GM10248 (cell line): ENCODE measurements at regions not wholly inside any gene's neighbourhood (a gene's known extent, or its start where the extent isn't known, plus 50 kb on each side); places are given as distances from the start of the nearest gene placed in this dataset.
"Not testable (repeated sequence)": the region's sequence is repeated elsewhere in the genome, so short reads cannot be mapped to it uniquely, and the experiment has no call there.

Experiments used
- CTCF ChIA-PET: fragments of 300-600 bp; sonication (Branson Sonifier 250); formaldehyde crosslinking; extraction: SDS; loops from one replicate; lab custom pipeline; 2021; ENCODE audit warnings: antibody characterized with exemption; lab: Yijun Ruan, JAX
- POLR2A ChIA-PET: fragments of 350-650 bp; sonication (Branson Sonifier 250); formaldehyde crosslinking; extraction: SDS; loops from one replicate; lab custom pipeline; 2020; ENCODE audit warnings: antibody characterized with exemption; lab: Yijun Ruan, JAX
- DNase-seq: peaks from one replicate; pipeline ENCODE4 v3.0.0; 2012; ENCODE audit errors: extremely low spot score
- CTCF ChIP-seq: IDR thresholded peaks from 2 replicates; pipeline ENCODE4 v1.5.1; 2012; ENCODE audit warnings: mild to moderate bottlenecking, low read depth; ENCODE audit errors: extremely low read depth, missing control alignments, control extremely low read depth

- ChIA-PET CTCF (no interaction called here), POLR2A (no interaction called here)
- no peak for TF ChIP-seq CTCF
These were observed 88.8 kb upstream of the TRPC7 start for GRCh38 chr5:136453986-136454758.

GRCh38 chr5:136453199-136453598 is 87.9 kb upstream of the TRPC7 start:
- ChIA-PET POLR2A (no interaction called here), CTCF (no interaction called here)
- DNase-seq: no peak
- TF ChIP-seq CTCF: no peak

More at GRCh38 chr5:136453986-136454758, 88.8 kb upstream of the TRPC7 start:
- no peak for DNase-seq

GRCh38 chr5:136447576-136447975 is 82.2 kb upstream of the TRPC7 start:
- POLR2A ChIA-PET, DNase-seq: not testable (repeated sequence)
- CTCF ChIA-PET: interaction anchor here (1.8 kb wide), 1 partner anchor 22 kb away, joined by 6 read pairs; no protein-coding TSS in a partner anchor

- TF ChIP-seq CTCF: no peak
- CTCF ChIA-PET: interaction anchor here (1.7 to 1.8 kb wide), 2 partner anchors 21 to 82 kb away, joined by 3 to 6 read pairs; partner anchors contain the start of gene TRPC7
- POLR2A ChIA-PET: no interaction called here
- no peak for DNase-seq
These were observed 81.2 kb upstream of the TRPC7 start for GRCh38 chr5:136446565-136446964.

- DNase-seq, CTCF ChIA-PET, POLR2A ChIA-PET: not testable (repeated sequence)
These were observed 78.8 kb upstream of the TRPC7 start for GRCh38 chr5:136444099-136444498.

- no peak for DNase-seq
- no peak for TF ChIP-seq CTCF
- ChIA-PET CTCF (no interaction called here), POLR2A (no interaction called here)
These were observed 74.0 kb upstream of the TRPC7 start for GRCh38 chr5:136439367-136439766.

- CTCF ChIA-PET: no interaction called here
- no peak for DNase-seq
- TF ChIP-seq CTCF: no peak
- POLR2A ChIA-PET: no interaction called here
These were observed 70.7 kb upstream of the TRPC7 start for GRCh38 chr5:136435946-136436543.
